HG03442 (cell line): ENCODE measurements at regions not wholly inside any gene's neighbourhood (a gene's known extent, or its start where the extent isn't known, plus 50 kb on each side); places are given as distances from the start of the nearest gene placed in this dataset.

Experiments
- ATAC-seq: cut with Tn5 transposase; IDR thresholded peaks from one replicate; pipeline ENCODE4 v1.9.1; 2021; ENCODE audit warnings: mild to moderate bottlenecking, moderate library complexity; ENCODE audit not compliant: unreplicated experiment

- no peak for ATAC-seq
Observed at GRCh38 chr12:94789510-94790225, 139.3 kb upstream of the TMCC3 start.

DNA sequence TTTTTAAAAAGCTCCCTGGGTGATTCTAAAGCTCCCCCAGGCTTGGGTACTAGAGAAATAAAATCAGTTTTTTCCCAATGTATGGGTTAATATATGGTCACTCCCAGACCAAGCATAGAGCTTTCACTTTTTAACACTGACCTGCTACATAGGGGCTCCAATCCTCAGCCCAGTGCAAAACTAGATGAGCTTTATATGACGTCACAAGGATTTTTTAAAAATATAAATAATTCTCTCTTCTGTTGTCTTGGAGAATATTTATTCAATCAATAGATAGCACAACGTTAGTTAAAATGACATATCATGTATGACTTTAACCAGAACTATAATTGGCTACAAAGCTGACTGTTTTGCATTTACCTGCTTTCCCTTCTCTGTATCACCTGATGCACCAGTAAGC, 137.9 kb upstream of the TMCC3 start:
- no peak for ATAC-seq

GRCh38 chr12:94786906-94787305, 136.5 kb upstream of the TMCC3 start:
- no peak for ATAC-seq

DNA sequence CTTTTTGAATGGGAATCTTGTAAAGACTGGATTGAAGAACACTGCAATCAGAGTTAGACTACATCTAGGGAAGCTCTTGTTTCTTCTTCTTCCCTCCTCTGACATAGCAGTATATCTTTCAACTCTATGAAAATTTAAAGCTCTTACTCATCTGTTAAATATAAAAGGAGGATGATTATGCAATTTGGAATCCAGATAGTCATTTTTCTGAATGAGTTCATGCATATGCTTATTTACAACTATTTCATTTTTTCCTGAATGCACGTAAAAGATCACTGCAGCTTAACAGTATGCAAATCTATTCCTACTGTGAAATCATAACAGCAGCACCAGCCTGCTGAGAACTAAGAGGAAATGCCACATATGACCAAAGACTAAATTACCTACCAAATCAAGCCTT, 133.5 kb upstream of the TMCC3 start:
- ATAC-seq = no peak

DNA sequence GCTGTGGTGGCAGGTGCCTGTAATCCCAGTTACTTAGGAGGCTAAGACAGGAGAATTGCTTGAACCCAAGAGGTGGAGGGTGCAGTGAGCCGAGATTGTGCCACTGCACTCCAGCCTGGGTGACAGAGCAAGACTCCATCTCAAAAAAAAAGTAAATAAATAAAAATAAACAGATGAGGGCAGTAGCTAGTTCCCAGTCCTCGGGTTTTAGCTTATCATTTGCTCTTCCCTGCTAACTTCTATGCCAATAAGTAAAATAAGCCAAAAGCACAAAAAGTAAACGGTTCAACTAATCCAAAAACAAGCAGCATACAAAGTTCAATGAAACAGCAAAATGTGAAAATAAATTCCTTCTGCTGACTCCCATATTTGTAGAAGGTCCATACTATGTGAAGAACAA, 133.0 kb upstream of the TMCC3 start:
- no peak for ATAC-seq

GRCh38 chr12:94781835-94782234, 131.5 kb upstream of the TMCC3 start:
- ATAC-seq = no peak

DNA sequence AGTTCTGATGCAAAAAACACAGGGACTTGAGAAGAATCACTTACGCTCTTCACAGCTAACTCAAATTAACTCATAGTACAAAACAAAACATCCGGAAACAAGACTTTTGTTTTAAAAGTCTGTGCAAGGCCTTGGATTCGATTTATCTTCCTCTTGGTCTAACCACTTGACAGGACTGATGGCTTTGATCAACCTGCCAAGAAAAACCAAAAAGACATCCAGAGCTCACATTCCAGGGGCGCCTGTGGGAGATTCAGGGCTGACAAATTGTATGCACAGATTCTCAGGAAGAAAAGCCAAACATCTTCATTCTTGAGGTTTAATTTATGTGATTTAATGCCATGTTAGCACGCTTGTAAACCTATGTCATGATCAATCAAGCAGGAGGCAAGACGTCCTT, 129.1 kb upstream of the TMCC3 start:
- no peak for ATAC-seq

GRCh38 chr12:94777936-94778335, 127.6 kb upstream of the TMCC3 start:
- ATAC-seq = no peak

- ATAC-seq = no peak
Observed at GRCh38 chr12:94775710-94776109, 125.4 kb upstream of the TMCC3 start.

GRCh38 chr12:94771741-94772140, 121.4 kb upstream of the TMCC3 start:
- ATAC-seq = no peak

GRCh38 chr12:94771199-94771598, 120.8 kb upstream of the TMCC3 start:
- ATAC-seq = no peak

DNA sequence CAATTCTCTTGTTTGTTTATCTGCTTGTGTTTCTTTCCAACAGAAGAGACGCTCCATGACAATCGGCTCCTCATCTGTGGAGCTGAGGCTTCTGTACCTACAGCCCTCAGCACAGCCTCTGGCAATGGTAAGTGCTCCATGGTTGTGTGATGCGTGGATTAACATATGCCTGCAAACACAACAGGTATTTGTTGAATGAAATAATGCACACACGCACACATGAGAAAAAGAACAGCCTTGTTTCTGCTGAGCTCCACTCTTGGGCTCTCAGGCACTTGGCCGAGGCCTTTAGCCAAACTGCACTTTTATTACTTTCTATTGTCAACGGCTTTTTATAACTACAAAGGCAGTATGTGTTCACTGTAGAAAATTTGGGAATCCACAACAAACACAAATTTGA, 120.4 kb upstream of the TMCC3 start:
- no peak for ATAC-seq

DNA sequence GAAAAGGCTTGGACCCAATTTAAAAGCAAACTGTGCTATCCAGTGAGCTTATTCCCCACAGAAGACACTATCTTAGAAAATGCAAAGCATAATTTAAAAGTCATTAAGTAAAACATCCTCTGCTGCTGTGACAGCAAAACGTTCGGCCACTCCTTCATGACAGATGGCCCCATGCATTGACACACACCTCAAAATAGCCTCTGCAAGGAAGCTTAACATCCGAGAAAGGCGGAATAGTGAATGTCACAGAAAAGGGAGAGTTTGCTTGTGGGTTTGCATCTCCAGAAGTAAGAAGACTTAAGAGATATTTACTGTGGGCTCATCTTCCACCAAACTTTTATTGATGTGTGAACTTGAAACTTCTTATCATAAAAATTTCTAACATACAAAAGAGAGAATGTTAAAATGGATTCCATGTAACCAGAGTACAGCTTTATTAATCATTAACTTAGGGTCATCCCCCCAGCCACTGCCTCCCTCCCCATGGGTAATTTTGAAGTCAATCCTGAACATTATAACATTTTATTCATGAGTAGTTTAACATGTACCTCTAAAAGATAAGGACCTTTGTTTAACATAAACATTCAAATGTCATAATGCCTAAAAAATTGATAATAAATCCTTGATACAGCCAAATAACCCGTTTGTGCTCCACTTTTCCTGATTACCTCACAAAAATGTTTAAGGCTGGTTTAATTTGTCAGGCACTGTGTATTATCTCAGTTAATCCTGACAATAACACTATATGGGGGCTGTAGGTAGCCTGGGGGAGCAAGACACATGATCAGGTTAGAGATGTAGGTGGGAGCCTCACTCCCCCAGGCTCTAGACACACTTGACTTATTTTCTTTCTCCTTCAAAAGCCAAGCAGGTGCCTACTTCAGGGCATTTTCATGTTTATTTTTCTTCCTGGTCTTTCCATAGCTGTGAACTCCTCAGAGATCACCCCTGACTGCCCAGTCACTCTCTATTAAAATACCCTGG, 119.7 kb upstream of the TMCC3 start:
- ATAC-seq = no peak

GRCh38 chr12:94769047-94769420, 118.7 kb upstream of the TMCC3 start:
- peak; percentile 92 for ATAC-seq

DNA sequence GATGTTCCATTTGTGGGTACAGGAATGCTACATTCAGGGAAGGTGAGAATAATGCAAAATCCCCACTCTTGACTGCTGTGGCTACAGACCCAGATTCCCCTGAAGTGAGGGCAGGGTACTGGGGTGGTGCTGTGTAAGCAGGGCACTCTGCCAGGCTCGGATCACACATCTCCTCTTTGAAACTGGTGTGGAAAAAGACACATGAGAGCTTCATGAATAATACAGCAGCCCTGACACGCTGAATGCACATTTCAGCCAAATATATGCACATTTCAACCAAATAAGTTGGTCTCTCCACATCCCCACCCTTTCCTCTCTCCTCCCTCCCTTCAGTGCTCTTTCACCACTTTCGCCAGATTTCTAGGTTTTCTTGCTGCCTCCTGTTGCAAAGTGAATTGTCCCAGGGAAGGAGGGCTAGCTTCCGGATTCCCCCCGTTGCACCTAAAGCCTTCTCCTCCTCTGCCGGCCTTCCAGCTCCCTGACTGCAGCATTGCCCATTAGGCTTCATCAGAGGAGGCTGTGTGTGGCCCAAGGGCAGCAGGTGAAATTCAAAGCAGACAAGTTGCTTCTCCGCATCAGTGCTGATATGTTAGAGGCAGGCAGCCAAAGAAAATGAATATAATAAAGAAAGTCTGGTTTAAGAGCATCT, 118.2 kb upstream of the TMCC3 start:
- ATAC-seq = peak; percentile 36

- ATAC-seq = no peak
Observed at GRCh38 chr12:94767956-94768355, 117.6 kb upstream of the TMCC3 start.

DNA sequence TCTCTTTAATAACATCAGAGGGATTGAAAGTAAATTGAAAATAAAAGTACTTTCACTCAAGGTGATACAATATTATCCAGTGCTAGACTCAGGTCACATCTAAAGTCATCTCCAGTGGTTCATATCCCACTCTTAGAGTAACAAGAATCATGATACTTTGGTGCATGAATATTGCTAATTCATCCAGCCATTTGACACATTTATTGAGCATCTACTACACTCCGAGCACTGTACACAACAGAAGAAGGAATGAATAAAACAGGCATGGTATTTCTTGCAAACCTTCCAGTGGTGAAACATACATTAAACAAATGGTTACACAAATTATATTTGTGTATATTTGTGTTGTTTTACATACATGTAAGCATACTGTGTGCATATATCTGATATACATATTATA, 116.0 kb upstream of the TMCC3 start:
- ATAC-seq = no peak

- ATAC-seq = no peak
Observed at GRCh38 chr12:94763462-94763861, 113.1 kb upstream of the TMCC3 start.

DNA sequence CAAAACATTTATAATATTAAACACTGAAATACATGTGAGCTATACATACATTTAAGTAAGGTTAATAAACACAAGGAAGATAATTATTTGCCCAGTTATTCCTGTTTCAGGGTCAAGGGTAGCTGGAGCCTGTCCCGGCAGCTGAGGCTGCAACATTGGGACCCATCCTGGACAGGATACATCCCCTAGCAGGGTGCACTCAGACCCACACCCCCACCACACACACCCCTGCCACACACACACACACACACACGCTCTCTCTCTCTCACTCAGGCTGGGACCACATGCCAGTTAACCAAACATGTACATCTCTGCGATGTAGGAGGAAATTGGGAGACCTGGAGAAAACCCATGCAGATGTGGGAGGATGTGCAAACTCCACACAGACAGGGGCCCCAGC, 112.6 kb upstream of the TMCC3 start:
- peak; percentile 18 for ATAC-seq

DNA sequence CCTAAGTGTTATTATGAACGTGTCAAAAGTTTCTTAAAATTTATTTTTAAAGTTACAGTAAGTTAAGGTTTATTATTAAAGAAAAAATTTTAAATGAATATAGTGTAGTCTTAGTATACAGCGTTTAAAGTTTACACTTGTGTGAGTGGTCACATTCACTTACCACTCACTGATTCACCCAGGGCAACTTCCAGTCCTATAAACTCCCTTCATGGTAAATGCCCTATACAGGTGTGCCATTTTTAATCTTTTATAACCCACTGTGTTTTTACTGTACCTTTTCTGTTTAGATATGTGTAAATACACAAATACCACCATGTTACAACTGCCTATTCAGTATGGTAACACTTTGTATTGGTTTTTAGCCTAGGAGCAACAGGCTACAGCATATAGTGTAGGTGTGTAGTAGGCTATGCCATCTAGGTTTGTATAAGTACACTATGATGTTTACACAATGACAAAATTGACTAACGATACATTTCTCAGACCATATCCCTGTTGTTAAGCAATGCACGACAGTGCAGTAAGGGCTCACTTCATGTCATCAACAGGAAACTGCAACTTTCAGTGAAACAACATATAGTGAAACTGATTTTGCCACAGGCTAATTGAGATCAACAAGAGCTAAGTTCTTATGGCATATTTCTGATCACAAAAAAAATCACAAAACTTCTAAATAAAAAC, 112.0 kb upstream of the TMCC3 start:
- ATAC-seq = peak; percentile 81

DNA sequence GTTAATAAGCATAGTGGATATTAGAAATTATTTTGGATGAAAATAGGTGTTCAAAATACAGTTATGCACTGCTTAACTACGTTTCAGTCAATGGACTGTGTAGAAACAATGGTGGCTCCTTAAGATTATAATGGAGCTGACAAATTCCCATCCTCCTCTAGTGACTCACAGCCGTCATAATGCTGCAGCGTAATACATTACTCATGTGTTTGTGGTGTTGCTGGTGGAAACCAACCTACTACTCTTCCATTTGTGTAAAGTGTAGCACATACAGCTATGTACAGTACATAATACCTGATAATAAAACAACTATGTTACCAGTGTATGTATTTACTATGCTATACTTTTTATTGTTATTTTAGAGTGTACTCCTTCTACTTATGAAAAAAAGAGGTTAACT, 111.2 kb upstream of the TMCC3 start:
- ATAC-seq = no peak
